H9 (cell line): ENCODE measurements at regions not wholly inside any gene's neighbourhood (a gene's known extent, or its start where the extent isn't known, plus 50 kb on each side); places are given as distances from the start of the nearest gene placed in this dataset.

Experiments
- DNase-seq: peaks from one replicate; pipeline ENCODE4 v3.0.0-alpha.2; 2017
- H2AFZ ChIP-seq: one replicate; pipeline ENCODE4 v1.6.1; 2013; ENCODE audit warnings: mild to moderate bottlenecking, low read length, control low read depth, moderate library complexity
- H2AK5ac ChIP-seq: 2 replicates; pipeline ENCODE4 v1.6.1; 2013; ENCODE audit warnings: low read length, control low read depth, mixed read lengths; ENCODE audit not compliant: insufficient read length
- H2BK120ac ChIP-seq: one replicate; pipeline ENCODE4 v1.6.1; 2013; ENCODE audit warnings: low read depth, mild to moderate bottlenecking, low read length, control low read depth, inconsistent platforms; ENCODE audit not compliant: poor library complexity, severe bottlenecking
- H2BK12ac ChIP-seq: 2 replicates; pipeline ENCODE4 v1.6.1; 2013; ENCODE audit warnings: low read length, control low read depth, mixed read lengths, low read depth; ENCODE audit not compliant: insufficient read length
- H2BK15ac ChIP-seq: 2 replicates; pipeline ENCODE4 v1.6.1; 2013; ENCODE audit warnings: low read depth, low read length, control low read depth
- H2BK20ac ChIP-seq: one replicate; pipeline ENCODE4 v1.6.1; 2013; ENCODE audit warnings: low read depth, mild to moderate bottlenecking, low read length, control low read depth, inconsistent platforms; ENCODE audit not compliant: poor library complexity, severe bottlenecking
- H2BK5ac ChIP-seq: 2 replicates; pipeline ENCODE4 v1.6.1; 2013; ENCODE audit warnings: low read length, control low read depth, mixed read lengths; ENCODE audit not compliant: insufficient read length
- H3K14ac ChIP-seq: 2 replicates; pipeline ENCODE4 v1.6.1; 2013; ENCODE audit warnings: low read length, control low read depth; ENCODE audit not compliant: insufficient read depth
- H3K18ac ChIP-seq: 2 replicates; pipeline ENCODE4 v1.6.1; 2013; ENCODE audit warnings: low read depth, mild to moderate bottlenecking, mixed read lengths, low read length, control low read depth; ENCODE audit not compliant: insufficient read length
- H3K23ac ChIP-seq: 2 replicates; pipeline ENCODE4 v1.6.1; 2013; ENCODE audit warnings: low read length, control low read depth, mixed read lengths, low read depth; ENCODE audit not compliant: insufficient read length
- H3K23me2 ChIP-seq: 2 replicates; pipeline ENCODE4 v1.6.1; 2013; ENCODE audit warnings: low read depth, mild to moderate bottlenecking, mixed read lengths, low read length, control low read depth; ENCODE audit not compliant: insufficient read length, poor library complexity, severe bottlenecking
- H3K27ac ChIP-seq: 2 replicates; pipeline ENCODE4 v1.5.1; 2013; ENCODE audit warnings: low read length, control low read depth, mixed read lengths, low read depth; ENCODE audit not compliant: insufficient read length
- H3K27me3 ChIP-seq: 2 replicates; pipeline ENCODE4 v1.6.1; 2013; ENCODE audit warnings: low read length, control low read depth, inconsistent platforms; ENCODE audit not compliant: insufficient read depth
- H3K4ac ChIP-seq: 2 replicates; pipeline ENCODE4 v1.6.1; 2013; ENCODE audit warnings: low read depth, mild to moderate bottlenecking, control low read depth, inconsistent platforms, low read length, moderate library complexity
- H3K4me1 ChIP-seq: 2 replicates; pipeline ENCODE4 v1.6.1; 2013; ENCODE audit warnings: low read length, control low read depth, inconsistent platforms; ENCODE audit not compliant: insufficient read depth
- H3K4me2 ChIP-seq: 2 replicates; pipeline ENCODE4 v1.6.1; 2013; ENCODE audit warnings: low read length, control low read depth, mixed read lengths; ENCODE audit not compliant: insufficient read length, insufficient read depth
- H3K56ac ChIP-seq: 2 replicates; pipeline ENCODE4 v1.6.1; 2013; ENCODE audit warnings: low read depth, mild to moderate bottlenecking, mixed read lengths, low read length, control low read depth; ENCODE audit not compliant: insufficient read length
- H3K79me1 ChIP-seq: 2 replicates; pipeline ENCODE4 v1.6.1; 2013; ENCODE audit warnings: low read depth, mild to moderate bottlenecking, moderate library complexity, low read length, control low read depth, inconsistent platforms; ENCODE audit not compliant: insufficient read depth, poor library complexity, severe bottlenecking
- H3K79me2 ChIP-seq: 2 replicates; pipeline ENCODE4 v1.6.1; 2013; ENCODE audit warnings: low read length, control low read depth, inconsistent platforms; ENCODE audit not compliant: insufficient read depth
- H3K9ac ChIP-seq: 2 replicates; pipeline ENCODE4 v1.6.1; 2013; ENCODE audit warnings: low read length, control low read depth, mixed read lengths; ENCODE audit not compliant: insufficient read length; ENCODE audit errors: extremely low read depth
- H3K9me3 ChIP-seq: one replicate; pipeline ENCODE4 v1.6.1; 2013; ENCODE audit warnings: low read depth, low read length, inconsistent platforms; ENCODE audit not compliant: control insufficient read depth
- H3T11ph ChIP-seq: one replicate; pipeline ENCODE4 v1.6.1; 2013; ENCODE audit warnings: mild to moderate bottlenecking, low read length, control low read depth, inconsistent platforms
- H4K20me1 ChIP-seq: one replicate; pipeline ENCODE4 v1.6.1; 2013; ENCODE audit not compliant: control insufficient read depth, insufficient read length, insufficient read depth
- H4K5ac ChIP-seq: 2 replicates; pipeline ENCODE4 v1.6.1; 2013; ENCODE audit warnings: low read depth, mild to moderate bottlenecking, mixed read lengths, low read length, control low read depth; ENCODE audit not compliant: insufficient read length
- H4K8ac ChIP-seq: replicated peaks from 2 replicates; pipeline ENCODE4 v1.6.1; 2013; ENCODE audit warnings: low read length, control low read depth, mixed read lengths, low read depth; ENCODE audit not compliant: insufficient read length
- H4K91ac ChIP-seq: 2 replicates; pipeline ENCODE4 v1.6.1; 2013; ENCODE audit warnings: low read depth, mild to moderate bottlenecking, moderate library complexity, mixed read lengths, low read length, control low read depth; ENCODE audit not compliant: insufficient read length
- H3K27ac Mint-ChIP-seq, 3 experiments: 2 replicates in 2 of 3; 3 replicates in 1 of 3; pipeline ENCODE4 v1.8.0; 2020 to 2021; ENCODE audit warnings: mixed read lengths in 3 of 3, mild to moderate bottlenecking in 1 of 3, moderate library complexity in 1 of 3
- H3K27me3 Mint-ChIP-seq: 2 replicates; pipeline ENCODE4 v1.8.0; 2021; ENCODE audit warnings: low read depth, mild to moderate bottlenecking, moderate library complexity, mixed read lengths
- H3K36me3 Mint-ChIP-seq, 3 experiments: 2 replicates in 2 of 3; 3 replicates in 1 of 3; pipeline ENCODE4 v1.8.0; 2020 to 2021; ENCODE audit warnings: low read depth in 3 of 3, mixed read lengths in 3 of 3; ENCODE audit not compliant: insufficient read depth in 1 of 3
- H3K4me1 Mint-ChIP-seq, 2 experiments: 2 replicates each; pipeline ENCODE4 v1.8.0; 2020; ENCODE audit warnings: mixed read lengths in 2 of 2
- H3K4me3 Mint-ChIP-seq, 2 experiments: 2 replicates in 1 of 2; 3 replicates in 1 of 2; pipeline ENCODE4 v1.8.0; 2020 to 2021; ENCODE audit warnings: mild to moderate bottlenecking in 2 of 2, mixed read lengths in 2 of 2, moderate library complexity in 1 of 2
- H3K9me3 Mint-ChIP-seq, 2 experiments: 2 replicates in 1 of 2; 3 replicates in 1 of 2; pipeline ENCODE4 v1.8.0; 2020; ENCODE audit warnings: mild to moderate bottlenecking in 2 of 2, mixed read lengths in 2 of 2, moderate library complexity in 1 of 2
- CTCF ChIP-seq: fragments of 200-600 bp; sonication (generic); conservative IDR thresholded peaks from 3 replicates; pipeline ENCODE4 v1.8.0; 2021; ENCODE audit warnings: antibody characterized with exemption, mild to moderate bottlenecking

- H3K36me3 Mint-ChIP-seq, result no peaks in the 10 kb centered on the region; a peak in 1 of 7 replicates
- Histone ChIP-seq H3K4me2 (no peak overlapping the region), H2BK20ac (no peak overlapping the region), H3K79me1 (no peaks in the 10 kb centered on the region), H3K9ac (no peak overlapping the region), H3K23me2 (no peaks in the 10 kb centered on the region), H3K4me1 (no peaks in the 10 kb centered on the region), H4K91ac (no peak overlapping the region), H3K9me3 (no peaks in the 10 kb centered on the region), H4K8ac (no peak overlapping the region), H2BK15ac (no peak overlapping the region), H3K27me3 (no peaks in the 10 kb centered on the region), H4K20me1 (no peaks in the 10 kb centered on the region), H3K23ac (no peak overlapping the region), H3K14ac (no peak overlapping the region), H2BK5ac (no peak overlapping the region), H2AK5ac (no peak overlapping the region), H3K27ac (no peak overlapping the region), H4K5ac (no peak overlapping the region), H3K79me2 (no peaks in the 10 kb centered on the region), H2BK12ac (no peak overlapping the region), H2AFZ (no peak overlapping the region), H3T11ph (no peak overlapping the region), H3K4ac (no peak overlapping the region), H2BK120ac (no peak overlapping the region), H3K18ac (no peak overlapping the region), H3K56ac (no peak overlapping the region)
- H3K27ac Mint-ChIP-seq, result no peak overlapping the region
- no peak for DNase-seq
- TF ChIP-seq CTCF, result no peak
- no peaks in the 10 kb centered on the region for H3K4me1 Mint-ChIP-seq
- H3K4me3 Mint-ChIP-seq, result no peak overlapping the region
- H3K9me3 Mint-ChIP-seq, result no peaks in the 10 kb centered on the region
- H3K27me3 Mint-ChIP-seq, result no peaks in the 10 kb centered on the region
Observed at GRCh38 chr6:140563728-140564127, 1189.3 kb upstream of the CITED2 start.
